ENCODE measurements at regions not wholly inside any gene's neighbourhood (a gene's known extent, or its start where the extent isn't known, plus 50 kb on each side); places are given as distances from the start of the nearest gene placed in this dataset.

DNA sequence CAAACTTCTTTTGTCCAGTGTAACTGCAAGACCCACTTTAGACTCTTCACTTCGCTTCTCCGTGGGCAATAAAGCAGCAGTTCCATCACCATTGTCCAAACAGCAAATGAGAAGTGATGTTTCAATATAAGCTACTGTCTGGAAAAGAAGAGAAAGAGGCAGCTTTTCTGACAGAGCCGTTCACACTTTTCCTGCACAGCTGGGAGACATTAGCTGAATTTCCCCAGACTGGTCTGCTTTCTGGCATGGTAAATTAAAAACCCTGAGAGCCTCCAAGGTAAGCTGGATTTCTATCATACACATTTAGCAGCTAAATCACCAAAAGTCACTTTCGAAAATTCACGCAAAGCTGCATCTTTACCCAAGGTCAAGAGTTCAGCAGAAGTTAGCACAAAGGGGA, 108.5 kb upstream of the CMC1 start:
- no peak for DNase-seq (ENCODE audit: low spot score)
- Mint-ChIP-seq H3K36me3 (ENCODE audit: low read depth) (no peaks in the 10 kb centered on the region), H3K4me3 (ENCODE audit: low read depth) (no peak overlapping the region), H3K9me3 (no peaks in the 10 kb centered on the region), H3K27me3 (ENCODE audit: low read depth) (peaks cover 19% of the 10 kb centered on the region), H3K27ac (no peak overlapping the region), H3K4me1 (ENCODE audit: low read depth) (no peaks in the 10 kb centered on the region)
- intact Hi-C loops (cut with micrococcal nuclease), result no loop called here

DNA sequence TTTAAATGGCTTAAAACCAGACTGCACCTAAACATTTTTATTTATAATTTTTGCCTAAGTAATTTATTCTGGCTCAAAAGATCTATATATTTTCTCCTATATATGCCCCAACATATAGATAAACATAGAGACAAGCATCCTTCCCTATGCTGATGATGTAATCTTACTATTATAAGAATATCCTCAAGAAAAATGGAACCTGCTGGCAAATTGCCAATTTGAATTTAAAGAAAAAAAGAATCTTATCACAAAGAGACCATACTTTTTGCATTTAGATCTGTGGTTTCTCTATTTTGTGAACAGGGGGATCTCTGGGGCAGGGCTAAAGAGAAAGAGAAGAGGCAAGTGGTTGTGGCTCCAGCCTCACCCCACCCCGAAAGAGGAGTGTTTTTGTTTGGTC, 107.2 kb upstream of the CMC1 start:
- H3K27me3 Mint-ChIP-seq (ENCODE audit: low read depth), result peaks cover 23% of the 10 kb centered on the region
- no peaks in the 10 kb centered on the region for H3K36me3 Mint-ChIP-seq (ENCODE audit: low read depth)
- H3K9me3 Mint-ChIP-seq, result no peaks in the 10 kb centered on the region
- intact Hi-C loops (cut with micrococcal nuclease), result no loop called here
- H3K27ac Mint-ChIP-seq, result no peak overlapping the region
- no peaks in the 10 kb centered on the region for H3K4me1 Mint-ChIP-seq (ENCODE audit: low read depth)
- H3K4me3 Mint-ChIP-seq (ENCODE audit: low read depth), result no peak overlapping the region
- DNase-seq (ENCODE audit: low spot score), result no peak

- DNase-seq (ENCODE audit: low spot score), result no peak
- no peak overlapping the region for H3K27ac Mint-ChIP-seq
- no peaks in the 10 kb centered on the region for H3K36me3 Mint-ChIP-seq (ENCODE audit: low read depth)
- H3K27me3 Mint-ChIP-seq (ENCODE audit: low read depth), result peaks cover 23% of the 10 kb centered on the region
- H3K4me3 Mint-ChIP-seq (ENCODE audit: low read depth), result no peak overlapping the region
- no peaks in the 10 kb centered on the region for H3K9me3 Mint-ChIP-seq
- no peaks in the 10 kb centered on the region for H3K4me1 Mint-ChIP-seq (ENCODE audit: low read depth)
- intact Hi-C loops (cut with micrococcal nuclease), result no loop called here
Measured at GRCh38 chr3:28134792-28135375, 106.5 kb upstream of the CMC1 start.

GRCh38 chr3:28136607-28137216, 104.7 kb upstream of the CMC1 start:
- no peak for DNase-seq (ENCODE audit: low spot score)
- Mint-ChIP-seq H3K4me1 (ENCODE audit: low read depth) (no peaks in the 10 kb centered on the region), H3K27me3 (ENCODE audit: low read depth) (peaks cover 26% of the 10 kb centered on the region), H3K27ac (no peak overlapping the region), H3K9me3 (no peaks in the 10 kb centered on the region), H3K4me3 (ENCODE audit: low read depth) (no peak overlapping the region), H3K36me3 (ENCODE audit: low read depth) (no peaks in the 10 kb centered on the region)
- intact Hi-C loops (cut with micrococcal nuclease), result no loop called here

DNA sequence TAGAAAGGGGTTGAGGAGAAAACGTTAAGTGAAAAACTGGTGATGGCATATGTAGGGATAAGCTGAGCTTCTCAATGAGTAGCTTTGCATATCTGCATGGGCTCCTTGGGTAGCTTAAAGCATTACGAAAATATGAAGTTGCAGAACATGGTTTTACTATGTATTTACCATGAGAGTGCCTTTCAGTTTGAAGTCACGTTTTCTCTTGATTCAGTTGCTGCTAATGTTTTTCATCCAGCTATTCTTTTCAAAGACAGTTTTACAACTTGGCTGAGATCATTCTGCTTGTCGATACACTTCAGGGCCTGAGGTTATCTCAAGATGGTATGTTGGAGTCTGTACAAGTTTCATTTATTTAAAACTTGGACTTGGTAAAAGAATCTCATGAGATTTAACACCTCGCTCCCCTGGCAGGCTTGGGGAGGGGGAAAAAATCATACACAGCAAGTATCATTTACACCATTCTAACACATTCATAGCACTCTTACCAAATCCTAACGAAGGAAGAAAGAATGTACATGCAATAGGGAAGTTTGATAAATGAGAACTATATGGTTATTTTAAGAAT, 103.3 kb upstream of the CMC1 start:
- Mint-ChIP-seq H3K4me1 (ENCODE audit: low read depth) (no peaks in the 10 kb centered on the region), H3K36me3 (ENCODE audit: low read depth) (no peaks in the 10 kb centered on the region), H3K4me3 (ENCODE audit: low read depth) (no peak overlapping the region), H3K9me3 (no peaks in the 10 kb centered on the region), H3K27ac (no peak overlapping the region), H3K27me3 (ENCODE audit: low read depth) (peaks cover 26% of the 10 kb centered on the region)
- DNase-seq (ENCODE audit: low spot score), result no peak
- intact Hi-C loops (cut with micrococcal nuclease), result no loop called here

DNA sequence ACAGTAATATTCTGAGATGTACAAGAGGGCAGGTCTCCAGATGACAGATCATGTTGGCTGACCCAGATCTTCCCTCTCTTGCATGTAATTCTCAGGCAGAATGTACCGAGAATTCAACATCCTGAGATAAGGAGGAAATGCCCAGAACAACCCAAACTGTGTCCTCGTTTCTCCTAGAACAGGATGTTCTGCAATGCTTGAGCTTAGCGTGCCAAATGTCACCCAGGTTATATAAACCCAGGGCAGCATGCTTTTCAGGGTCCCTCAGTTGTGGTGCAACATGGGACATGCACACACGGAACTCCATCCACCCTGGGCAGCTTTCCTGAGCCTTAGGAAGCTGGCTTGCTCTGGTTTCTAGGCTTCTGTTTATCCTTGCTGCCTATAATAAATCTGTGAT, 102.1 kb upstream of the CMC1 start:
- Mint-ChIP-seq H3K9me3 (no peaks in the 10 kb centered on the region), H3K4me3 (ENCODE audit: low read depth) (no peak overlapping the region), H3K36me3 (ENCODE audit: low read depth) (no peaks in the 10 kb centered on the region), H3K4me1 (ENCODE audit: low read depth) (no peaks in the 10 kb centered on the region), H3K27ac (no peak overlapping the region), H3K27me3 (ENCODE audit: low read depth) (peaks cover 26% of the 10 kb centered on the region)
- intact Hi-C loops (cut with micrococcal nuclease), result no loop called here
- DNase-seq (ENCODE audit: low spot score), result no peak

DNA sequence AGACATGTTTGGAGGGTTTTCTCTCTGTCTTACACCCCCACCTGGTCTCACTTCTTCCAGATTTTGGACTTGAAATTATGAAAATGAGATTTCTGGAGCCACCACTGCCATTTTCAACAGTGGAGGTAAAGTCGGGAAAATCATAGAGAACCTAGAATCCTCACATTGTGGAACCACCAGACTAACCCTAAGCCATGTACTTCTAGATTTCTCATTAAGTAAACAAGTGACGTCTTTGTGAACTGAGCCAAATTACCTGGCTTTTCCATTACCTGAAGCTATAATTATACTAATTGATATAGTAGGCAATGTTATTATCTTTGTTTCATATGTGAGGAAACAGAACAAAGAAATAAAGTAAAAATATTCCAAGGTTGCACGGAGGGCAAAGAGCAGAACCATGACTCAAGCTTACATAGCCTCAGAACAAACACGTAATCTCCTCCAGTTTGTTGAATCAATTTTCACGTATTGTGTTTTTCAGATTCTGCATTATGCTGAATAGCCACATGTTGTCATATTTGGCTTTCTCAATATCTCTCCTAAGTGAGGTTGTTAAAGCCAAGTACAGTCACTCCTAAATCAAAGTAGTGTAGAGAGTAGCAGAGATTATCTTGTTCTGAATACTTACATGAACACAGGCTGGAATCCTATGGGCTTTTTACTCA, 101.3 kb upstream of the CMC1 start:
- intact Hi-C loops (cut with micrococcal nuclease), result no loop called here
- Mint-ChIP-seq H3K27me3 (ENCODE audit: low read depth) (peaks cover 26% of the 10 kb centered on the region), H3K36me3 (ENCODE audit: low read depth) (no peaks in the 10 kb centered on the region), H3K9me3 (no peaks in the 10 kb centered on the region), H3K4me1 (ENCODE audit: low read depth) (no peaks in the 10 kb centered on the region), H3K4me3 (ENCODE audit: low read depth) (no peak overlapping the region), H3K27ac (no peak overlapping the region)
- DNase-seq (ENCODE audit: low spot score), result no peak

GRCh38 chr3:28140664-28141063, 100.8 kb upstream of the CMC1 start:
- Mint-ChIP-seq H3K36me3 (ENCODE audit: low read depth) (no peaks in the 10 kb centered on the region), H3K27me3 (ENCODE audit: low read depth) (peaks cover 26% of the 10 kb centered on the region), H3K4me1 (ENCODE audit: low read depth) (no peaks in the 10 kb centered on the region), H3K27ac (no peak overlapping the region), H3K4me3 (ENCODE audit: low read depth) (no peak overlapping the region), H3K9me3 (no peaks in the 10 kb centered on the region)
- no peak for DNase-seq (ENCODE audit: low spot score)
- intact Hi-C loops (cut with micrococcal nuclease), result no loop called here

DNA sequence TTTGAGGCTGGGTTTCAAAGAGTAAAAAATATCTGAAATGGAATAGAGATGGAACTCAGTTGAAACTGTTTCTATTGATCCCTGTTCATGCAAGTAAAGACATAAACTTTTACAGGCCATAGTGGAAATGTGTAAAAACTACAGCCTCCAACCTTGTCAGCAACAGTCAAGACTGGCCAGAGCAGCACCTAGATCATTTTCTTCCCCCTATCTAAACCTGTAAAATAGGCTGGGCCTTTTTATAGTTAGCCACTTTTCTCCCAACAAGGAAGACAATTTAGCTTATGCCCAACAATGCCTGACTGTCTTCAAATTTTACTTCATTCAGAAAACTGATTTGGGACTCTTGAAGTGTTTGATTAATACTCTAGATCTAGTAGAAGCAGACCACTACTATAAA, 91.5 kb upstream of the CMC1 start:
- intact Hi-C loops (cut with micrococcal nuclease), result no loop called here

GRCh38 chr3:28150465-28151206, 90.8 kb upstream of the CMC1 start:
- Mint-ChIP-seq H3K9me3 (peaks cover 6% of the 10 kb centered on the region), H3K4me1 (ENCODE audit: low read depth) (peaks cover 5% of the 10 kb centered on the region), H3K27me3 (ENCODE audit: low read depth) (peaks cover 7% of the 10 kb centered on the region), H3K27ac (no peak overlapping the region), H3K36me3 (ENCODE audit: low read depth) (no peaks in the 10 kb centered on the region), H3K4me3 (ENCODE audit: low read depth) (no peak overlapping the region)
- DNase-seq (ENCODE audit: low spot score), result no peak
- intact Hi-C loops (cut with micrococcal nuclease), result no loop called here

More for the DNA sequence above, 91.5 kb upstream of the CMC1 start:
- H3K27me3 Mint-ChIP-seq (ENCODE audit: low read depth), result peaks cover 2% of the 10 kb centered on the region
- H3K9me3 Mint-ChIP-seq, result peaks cover 6% of the 10 kb centered on the region
- no peak overlapping the region for H3K27ac Mint-ChIP-seq
- no peaks in the 10 kb centered on the region for H3K36me3 Mint-ChIP-seq (ENCODE audit: low read depth)
- peaks cover 5% of the 10 kb centered on the region for H3K4me1 Mint-ChIP-seq (ENCODE audit: low read depth)
- DNase-seq (ENCODE audit: low spot score), result no peak
- no peak overlapping the region for H3K4me3 Mint-ChIP-seq (ENCODE audit: low read depth)

DNA sequence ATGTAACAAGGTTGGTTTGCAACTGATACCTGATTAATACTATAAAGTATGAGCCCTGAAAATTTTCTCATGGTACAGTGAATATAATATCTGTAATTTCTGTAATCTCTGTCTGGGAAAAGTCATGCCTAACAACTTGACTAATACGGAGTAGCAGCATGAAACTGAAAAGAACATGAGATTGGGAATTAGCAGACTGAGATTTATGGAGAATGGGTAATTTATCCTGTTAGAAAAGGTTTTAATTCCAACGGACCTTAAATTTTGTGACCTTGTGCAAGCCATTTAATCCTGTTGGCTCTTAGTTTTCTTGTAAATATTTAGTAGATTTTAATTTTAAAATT, 90.2 kb upstream of the CMC1 start:
- H3K36me3 Mint-ChIP-seq (ENCODE audit: low read depth), result no peaks in the 10 kb centered on the region
- no peak overlapping the region for H3K4me3 Mint-ChIP-seq (ENCODE audit: low read depth)
- peaks cover 6% of the 10 kb centered on the region for H3K9me3 Mint-ChIP-seq
- H3K27ac Mint-ChIP-seq, result no peak overlapping the region
- intact Hi-C loops (cut with micrococcal nuclease), result no loop called here
- H3K27me3 Mint-ChIP-seq (ENCODE audit: low read depth), result peaks cover 10% of the 10 kb centered on the region
- no peak for DNase-seq (ENCODE audit: low spot score)
- H3K4me1 Mint-ChIP-seq (ENCODE audit: low read depth), result peaks cover 5% of the 10 kb centered on the region

DNA sequence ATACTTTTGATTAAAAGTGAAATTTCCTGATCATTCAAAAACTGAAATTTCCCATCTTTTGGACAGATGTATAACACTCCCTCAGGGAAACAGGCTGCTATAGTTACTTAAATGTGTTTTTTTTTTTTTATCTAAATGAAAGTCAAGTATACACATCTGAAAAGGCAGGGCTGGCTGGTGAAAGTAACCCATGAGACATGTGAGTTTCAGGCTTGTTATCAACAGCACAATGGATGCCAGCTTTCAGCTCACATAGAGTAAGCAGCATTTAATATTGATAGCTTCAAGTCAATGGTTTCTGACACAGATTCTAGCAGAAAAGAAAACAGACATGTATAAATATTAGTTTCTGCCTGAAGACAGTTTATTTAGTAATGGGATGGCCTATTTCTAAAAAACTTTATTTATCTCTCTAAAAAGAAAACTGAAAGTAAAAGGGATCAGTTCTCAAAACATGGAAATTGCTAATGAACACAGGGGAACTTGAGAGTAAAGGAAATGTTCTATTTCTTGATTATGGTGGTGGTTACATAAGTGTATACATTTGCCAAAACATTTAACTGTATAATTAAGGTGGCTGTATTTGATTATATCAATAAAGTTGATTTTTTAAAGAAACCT, 89.7 kb upstream of the CMC1 start:
- no peaks in the 10 kb centered on the region for H3K36me3 Mint-ChIP-seq (ENCODE audit: low read depth)
- peaks cover 6% of the 10 kb centered on the region for H3K9me3 Mint-ChIP-seq
- H3K4me1 Mint-ChIP-seq (ENCODE audit: low read depth), result peaks cover 5% of the 10 kb centered on the region
- H3K4me3 Mint-ChIP-seq (ENCODE audit: low read depth), result no peak overlapping the region
- DNase-seq (ENCODE audit: low spot score), result no peak
- no peak overlapping the region for H3K27ac Mint-ChIP-seq
- H3K27me3 Mint-ChIP-seq (ENCODE audit: low read depth), result peaks cover 7% of the 10 kb centered on the region
- intact Hi-C loops (cut with micrococcal nuclease), result no loop called here
